BE2C (cell line): ENCODE measurements at regions not wholly inside any gene's neighbourhood (a gene's known extent, or its start where the extent isn't known, plus 50 kb on each side); places are given as distances from the start of the nearest gene placed in this dataset.

Experiments
- DNase-seq: peaks from one replicate; pipeline ENCODE4 v3.0.0-alpha.2; 2020
- H3K27me3 ChIP-seq: fragments of 250-450 bp; sonication (Bioruptor Pico); 2 replicates; pipeline ENCODE4 v1.5.1; 2020; ENCODE audit warnings: mild to moderate bottlenecking
- H3K36me3 ChIP-seq: fragments of 250-450 bp; sonication (Bioruptor Pico); 2 replicates; pipeline ENCODE4 v1.5.1; 2020; ENCODE audit warnings: mild to moderate bottlenecking
- H3K4me1 ChIP-seq: fragments of 250-450 bp; sonication (Bioruptor Pico); 2 replicates; pipeline ENCODE4 v1.5.1; 2020
- H3K4me3 ChIP-seq: 2 replicates; pipeline ENCODE4 v1.5.1; 2011; ENCODE audit warnings: low read depth, low read length
- H3K9me3 ChIP-seq: fragments of 250-450 bp; sonication (Bioruptor Pico); 2 replicates; pipeline ENCODE4 v1.5.1; 2020
- TF ChIP-seq, protein P1 (sequence below): IDR thresholded peaks from 2 replicates; pipeline ENCODE4 v1.5.1; 2012; ENCODE audit warnings: mild to moderate bottlenecking, low read depth, low read length

DNA sequence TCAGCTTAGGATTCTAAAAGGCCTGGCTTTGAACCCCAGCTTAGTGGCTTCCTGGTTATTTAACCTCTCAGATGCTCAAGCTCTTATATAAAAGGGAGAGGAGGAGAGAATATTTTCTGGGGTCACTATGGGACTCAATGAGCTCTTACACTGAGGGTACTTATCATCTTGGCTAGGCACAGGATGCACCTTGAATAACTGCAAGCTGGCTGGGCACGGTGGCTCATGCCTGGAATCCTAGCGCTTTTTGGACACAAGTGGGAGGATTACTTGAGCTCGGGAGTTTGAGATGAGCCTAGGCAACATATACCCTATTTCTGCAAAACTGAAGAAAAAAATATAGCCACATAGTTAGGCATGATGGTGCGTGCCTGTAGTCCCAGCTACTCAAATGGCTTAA lies 665.3 kb upstream of the RBFOX1 start:
- H3K9me3 ChIP-seq, result no peaks in the 10 kb centered on the region
- TF ChIP-seq, protein P1, sequence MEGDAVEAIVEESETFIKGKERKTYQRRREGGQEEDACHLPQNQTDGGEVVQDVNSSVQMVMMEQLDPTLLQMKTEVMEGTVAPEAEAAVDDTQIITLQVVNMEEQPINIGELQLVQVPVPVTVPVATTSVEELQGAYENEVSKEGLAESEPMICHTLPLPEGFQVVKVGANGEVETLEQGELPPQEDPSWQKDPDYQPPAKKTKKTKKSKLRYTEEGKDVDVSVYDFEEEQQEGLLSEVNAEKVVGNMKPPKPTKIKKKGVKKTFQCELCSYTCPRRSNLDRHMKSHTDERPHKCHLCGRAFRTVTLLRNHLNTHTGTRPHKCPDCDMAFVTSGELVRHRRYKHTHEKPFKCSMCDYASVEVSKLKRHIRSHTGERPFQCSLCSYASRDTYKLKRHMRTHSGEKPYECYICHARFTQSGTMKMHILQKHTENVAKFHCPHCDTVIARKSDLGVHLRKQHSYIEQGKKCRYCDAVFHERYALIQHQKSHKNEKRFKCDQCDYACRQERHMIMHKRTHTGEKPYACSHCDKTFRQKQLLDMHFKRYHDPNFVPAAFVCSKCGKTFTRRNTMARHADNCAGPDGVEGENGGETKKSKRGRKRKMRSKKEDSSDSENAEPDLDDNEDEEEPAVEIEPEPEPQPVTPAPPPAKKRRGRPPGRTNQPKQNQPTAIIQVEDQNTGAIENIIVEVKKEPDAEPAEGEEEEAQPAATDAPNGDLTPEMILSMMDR, result no peak
- H3K27me3 ChIP-seq, result no peaks in the 10 kb centered on the region
- no peak overlapping the region for H3K4me3 ChIP-seq
- no peaks in the 10 kb centered on the region for H3K36me3 ChIP-seq
- no peaks in the 10 kb centered on the region for H3K4me1 ChIP-seq
- no peak for DNase-seq

DNA sequence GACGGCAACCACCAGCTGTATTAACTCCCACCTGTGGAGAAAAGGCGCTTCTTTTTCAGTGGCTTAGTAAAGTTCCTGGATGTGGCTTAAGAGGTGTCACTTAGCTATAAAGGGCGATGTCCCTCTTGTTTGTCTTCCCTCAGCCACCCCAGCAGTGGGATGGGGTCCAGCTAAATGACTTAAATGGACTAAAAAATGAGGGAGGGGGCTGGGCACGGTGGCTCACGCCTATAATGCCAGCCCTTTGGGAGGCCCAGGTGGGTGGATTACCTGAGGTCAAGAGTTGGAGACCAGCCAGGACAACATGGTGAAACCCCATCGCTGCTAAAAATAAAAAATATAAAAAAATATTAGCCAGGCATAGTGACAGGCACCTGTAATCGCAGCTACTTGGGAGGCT lies 667.5 kb upstream of the RBFOX1 start:
- Histone ChIP-seq H3K36me3 (no peaks in the 10 kb centered on the region), H3K27me3 (no peaks in the 10 kb centered on the region), H3K4me1 (no peaks in the 10 kb centered on the region), H3K9me3 (no peaks in the 10 kb centered on the region), H3K4me3 (no peak overlapping the region)
- no peak for DNase-seq
- TF ChIP-seq, protein P1, result no peak

DNA sequence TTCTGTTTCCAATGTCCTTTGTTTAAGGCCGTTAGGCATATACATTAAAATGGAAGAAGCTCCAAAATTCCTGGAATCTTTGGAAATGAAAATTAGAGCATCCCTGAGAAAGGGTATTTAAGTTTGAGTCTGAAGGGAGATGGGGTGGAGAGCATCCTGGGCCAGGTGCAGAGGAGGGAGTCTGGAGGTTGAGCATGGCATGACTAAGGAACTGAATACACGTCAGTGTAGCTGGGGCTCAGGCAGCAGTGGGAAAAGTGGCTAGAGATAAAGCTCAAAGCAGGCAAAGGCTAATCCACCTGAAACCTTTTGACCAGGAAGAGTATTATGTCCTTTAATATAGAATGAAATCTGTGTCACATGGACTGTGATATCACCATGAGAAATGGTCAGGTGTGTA lies 669.0 kb upstream of the RBFOX1 start:
- TF ChIP-seq, protein P1, result no peak
- H3K27me3 ChIP-seq, result no peaks in the 10 kb centered on the region
- H3K4me3 ChIP-seq, result no peak overlapping the region
- no peaks in the 10 kb centered on the region for H3K4me1 ChIP-seq
- H3K9me3 ChIP-seq, result no peaks in the 10 kb centered on the region
- H3K36me3 ChIP-seq, result no peaks in the 10 kb centered on the region
- DNase-seq, result no peak

DNA sequence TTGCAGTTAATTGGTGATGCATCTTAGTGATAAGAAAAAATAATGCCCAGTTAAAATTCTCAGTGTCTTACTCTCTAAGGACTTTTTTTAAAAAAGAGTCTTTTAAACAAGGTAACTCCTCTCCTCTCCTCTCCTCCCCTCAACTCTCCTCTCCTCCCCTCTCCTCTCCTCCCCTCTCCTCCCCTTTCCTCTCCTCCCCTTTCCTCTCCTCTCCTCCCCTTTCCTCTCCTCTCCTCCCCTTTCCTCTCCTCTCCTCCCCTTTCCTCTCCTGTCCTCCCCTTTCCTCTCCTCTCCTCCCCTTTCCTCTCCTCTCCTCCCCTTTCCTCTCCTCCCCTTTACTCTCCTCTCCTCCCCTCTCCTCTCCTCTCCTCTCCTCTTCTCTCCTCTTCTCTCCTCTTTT lies 675.9 kb upstream of the RBFOX1 start:
- TF ChIP-seq, protein P1, result no peak
- Histone ChIP-seq H3K36me3 (no peaks in the 10 kb centered on the region), H3K4me1 (no peaks in the 10 kb centered on the region), H3K27me3 (no peaks in the 10 kb centered on the region), H3K4me3 (no peak overlapping the region), H3K9me3 (no peaks in the 10 kb centered on the region)
- DNase-seq, result no peak

DNA sequence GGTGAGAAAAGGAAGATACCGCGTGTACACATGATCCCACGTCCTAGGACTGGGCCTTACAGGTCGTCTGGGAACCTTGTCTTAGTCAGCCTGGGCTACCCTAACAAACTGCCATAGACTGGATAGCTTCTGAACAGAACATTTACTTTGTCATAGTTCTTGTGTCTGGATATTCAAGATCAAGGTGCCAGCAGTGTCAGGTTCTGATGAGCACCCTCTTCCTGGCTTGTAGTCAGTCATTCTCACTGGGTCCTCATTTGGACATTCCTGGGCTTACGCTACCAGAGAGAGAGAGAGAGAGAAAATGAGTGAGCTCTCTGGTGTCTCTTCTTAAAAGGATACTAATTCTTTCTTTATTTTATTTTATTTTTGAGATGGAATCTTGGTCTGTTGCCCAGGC lies 685.8 kb upstream of the RBFOX1 start:
- H3K36me3 ChIP-seq, result no peaks in the 10 kb centered on the region
- TF ChIP-seq, protein P1, result no peak
- H3K27me3 ChIP-seq, result peaks cover 5% of the 10 kb centered on the region; the same call in 1 of the 2 replicates
- no peaks in the 10 kb centered on the region for H3K4me1 ChIP-seq
- no peaks in the 10 kb centered on the region for H3K9me3 ChIP-seq
- DNase-seq, result no peak
- no peak overlapping the region for H3K4me3 ChIP-seq

DNA sequence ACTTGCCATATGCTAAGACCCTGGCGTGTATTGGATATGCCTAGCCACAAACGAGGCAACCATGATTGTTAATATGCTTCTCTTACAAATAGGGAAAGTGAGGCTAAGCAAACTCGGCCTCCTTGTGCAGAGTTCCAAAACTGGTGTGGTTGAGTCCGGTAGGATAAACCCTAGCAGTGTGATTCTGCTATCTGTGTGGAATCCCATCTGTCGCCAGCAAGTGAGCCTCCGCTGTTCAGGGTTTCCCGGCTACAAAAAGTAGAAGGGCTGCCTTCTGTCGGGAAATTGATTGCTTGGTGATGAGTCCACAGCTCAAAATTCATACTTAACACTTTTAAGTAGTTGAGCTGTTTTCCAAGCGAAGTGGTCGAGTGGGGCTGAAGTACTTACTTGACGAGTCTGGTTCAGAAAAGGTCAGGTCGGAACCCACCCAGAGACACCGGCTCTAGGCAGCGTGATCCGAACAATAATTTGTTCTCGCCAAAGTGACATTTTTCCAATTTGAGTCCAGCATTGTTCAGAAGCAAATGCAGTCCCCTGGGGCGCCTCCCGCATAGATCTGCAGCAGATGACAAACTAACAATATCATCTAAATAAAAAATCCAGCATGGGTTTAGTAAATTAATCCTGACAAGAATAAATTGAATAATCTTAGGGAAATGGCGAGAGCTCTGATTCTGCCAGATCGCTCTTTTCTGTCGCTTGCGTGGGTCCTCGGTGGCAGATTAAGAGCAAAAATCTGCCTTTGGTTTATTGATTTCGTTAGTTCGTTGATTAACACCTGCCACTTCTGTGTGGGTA lies 686.7 kb upstream of the RBFOX1 start:
- TF ChIP-seq, protein P1, result no peak
- no peaks in the 10 kb centered on the region for H3K9me3 ChIP-seq
- H3K27me3 ChIP-seq, result peaks cover 5% of the 10 kb centered on the region; the same call in 1 of the 2 replicates
- no peaks in the 10 kb centered on the region for H3K36me3 ChIP-seq
- H3K4me1 ChIP-seq, result no peaks in the 10 kb centered on the region
- H3K4me3 ChIP-seq, result no peak overlapping the region
- no peak for DNase-seq
